ENCODE measurements at regions not wholly inside any gene's neighbourhood (a gene's known extent, or its start where the extent isn't known, plus 50 kb on each side); places are given as distances from the start of the nearest gene placed in this dataset.
A peak's percentile ranks its signal among the peaks of the same experiment; 100 is the strongest.

- DNase-seq = no peak
Measured at GRCh38 chr16:65781363-65781762, 585.1 kb upstream of the CDH5 start.

- no peak for DNase-seq
Measured at GRCh38 chr16:65779201-65779600, 587.3 kb upstream of the CDH5 start.

GRCh38 chr16:65776639-65777183 is 589.8 kb upstream of the CDH5 start:
- DNase-seq = no peak

- no peak for DNase-seq
Measured at GRCh38 chr16:65775829-65776228, 590.7 kb upstream of the CDH5 start.

GRCh38 chr16:65774350-65774749 is 592.1 kb upstream of the CDH5 start:
- DNase-seq = no peak

- no peak for DNase-seq
Measured at GRCh38 chr16:65773301-65773874, 593.1 kb upstream of the CDH5 start.

GRCh38 chr16:65772134-65772732 is 594.3 kb upstream of the CDH5 start:
- no peak for DNase-seq

- no peak for DNase-seq
Measured at GRCh38 chr16:65771707-65772106, 594.8 kb upstream of the CDH5 start.

- DNase-seq = no peak
Measured at GRCh38 chr16:65770752-65771151, 595.7 kb upstream of the CDH5 start.

GRCh38 chr16:65769776-65770438 is 596.6 kb upstream of the CDH5 start:
- DNase-seq = no peak

- peak in 1 of 2 experiments; percentile 30 for DNase-seq
Measured at GRCh38 chr16:65769055-65769465, 597.4 kb upstream of the CDH5 start.

- DNase-seq = no peak
Measured at GRCh38 chr16:65767125-65767524, 599.4 kb upstream of the CDH5 start.

- no peak for DNase-seq
Measured at GRCh38 chr16:65763640-65764305, 602.7 kb upstream of the CDH5 start.

- DNase-seq = no peak
Measured at GRCh38 chr16:65760874-65761273, 605.6 kb upstream of the CDH5 start.

- no peak for DNase-seq
Measured at GRCh38 chr16:65758620-65759019, 607.9 kb upstream of the CDH5 start.

- DNase-seq = no peak
Measured at GRCh38 chr16:65757064-65757463, 609.4 kb upstream of the CDH5 start.

GRCh38 chr16:65756163-65756562 is 610.3 kb upstream of the CDH5 start:
- no peak for DNase-seq

GRCh38 chr16:65754820-65755691 is 611.4 kb upstream of the CDH5 start:
- DNase-seq = no peak

GRCh38 chr16:65752522-65752844 is 614.0 kb upstream of the CDH5 start:
- no peak for DNase-seq

GRCh38 chr16:65751622-65752521 is 614.6 kb upstream of the CDH5 start:
- no peak for DNase-seq

GRCh38 chr16:65749506-65749905 is 617.0 kb upstream of the CDH5 start:
- DNase-seq = no peak

- no peak for DNase-seq
Measured at GRCh38 chr16:65746941-65747340, 619.5 kb upstream of the CDH5 start.

Data from NCI-H526 (cell line).